Activated T-helper 2 cell treated with anti-CD3 and anti-CD28 coated beads, Interferon-gamma antibody, Interleukin-2, Interleukin-4, amounts not matched to agents 10 μg/mL and 5 μg/mL and 100 μg/mL, durations not matched to agents 14 hours and 24 hours and 36 hours (primary cell): ENCODE measurements at regions not wholly inside any gene's neighbourhood (a gene's known extent, or its start where the extent isn't known, plus 50 kb on each side); places are given as distances from the start of the nearest gene placed in this dataset.

Experiments used
- DNase-seq: peaks from one replicate; pipeline ENCODE4 v3.0.0; 2021; ENCODE audit warnings: low spot score
- H3K27ac Mint-ChIP-seq: one replicate; pipeline ENCODE4 v1.8.0; 2021; ENCODE audit warnings: mixed read lengths
- H3K27me3 Mint-ChIP-seq: one replicate; pipeline ENCODE4 v1.8.0; 2021; ENCODE audit warnings: low read depth, mixed read lengths
- H3K36me3 Mint-ChIP-seq: one replicate; pipeline ENCODE4 v1.8.0; 2021; ENCODE audit warnings: low read depth, mixed read lengths
- H3K4me1 Mint-ChIP-seq: one replicate; pipeline ENCODE4 v1.8.0; 2021; ENCODE audit warnings: low read depth, mixed read lengths
- H3K4me3 Mint-ChIP-seq: one replicate; pipeline ENCODE4 v1.8.0; 2021; ENCODE audit warnings: low read depth, mild to moderate bottlenecking, moderate library complexity, mixed read lengths
- H3K9me3 Mint-ChIP-seq: one replicate; pipeline ENCODE4 v1.8.0; 2021; ENCODE audit warnings: mixed read lengths
- intact Hi-C: fragments of 100-400 bp; cut with micrococcal nuclease; formaldehyde crosslinking; loops from one replicate; pipeline ENCODE4 v1.15.1; 2023

DNA sequence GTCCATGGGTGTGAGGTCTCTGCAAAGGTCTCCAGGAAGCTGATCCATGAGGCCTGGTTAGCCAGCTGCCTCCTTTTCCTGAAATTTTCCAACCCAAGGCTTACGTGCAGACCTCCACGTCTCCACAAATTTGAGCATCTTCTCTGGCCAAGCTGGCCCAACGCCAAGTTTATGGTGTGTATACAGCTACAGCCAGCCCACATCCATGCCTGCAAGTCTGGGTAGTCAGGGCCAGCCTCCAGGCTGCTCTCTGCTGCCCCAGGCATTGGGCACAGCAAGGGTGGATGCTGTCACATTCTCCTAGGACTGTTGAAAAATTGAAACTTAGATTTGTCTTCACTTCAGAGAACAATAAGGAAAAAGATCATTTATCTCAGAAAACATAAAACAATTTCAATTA is 525.5 kb upstream of the CHAC2 start:
- intact Hi-C loops: no loop called here
- Mint-ChIP-seq H3K4me3 (no peak overlapping the region), H3K4me1 (no peaks in the 10 kb centered on the region), H3K27me3 (no peaks in the 10 kb centered on the region), H3K27ac (no peak overlapping the region), H3K9me3 (no peaks in the 10 kb centered on the region), H3K36me3 (no peaks in the 10 kb centered on the region)
- DNase-seq: no peak

DNA sequence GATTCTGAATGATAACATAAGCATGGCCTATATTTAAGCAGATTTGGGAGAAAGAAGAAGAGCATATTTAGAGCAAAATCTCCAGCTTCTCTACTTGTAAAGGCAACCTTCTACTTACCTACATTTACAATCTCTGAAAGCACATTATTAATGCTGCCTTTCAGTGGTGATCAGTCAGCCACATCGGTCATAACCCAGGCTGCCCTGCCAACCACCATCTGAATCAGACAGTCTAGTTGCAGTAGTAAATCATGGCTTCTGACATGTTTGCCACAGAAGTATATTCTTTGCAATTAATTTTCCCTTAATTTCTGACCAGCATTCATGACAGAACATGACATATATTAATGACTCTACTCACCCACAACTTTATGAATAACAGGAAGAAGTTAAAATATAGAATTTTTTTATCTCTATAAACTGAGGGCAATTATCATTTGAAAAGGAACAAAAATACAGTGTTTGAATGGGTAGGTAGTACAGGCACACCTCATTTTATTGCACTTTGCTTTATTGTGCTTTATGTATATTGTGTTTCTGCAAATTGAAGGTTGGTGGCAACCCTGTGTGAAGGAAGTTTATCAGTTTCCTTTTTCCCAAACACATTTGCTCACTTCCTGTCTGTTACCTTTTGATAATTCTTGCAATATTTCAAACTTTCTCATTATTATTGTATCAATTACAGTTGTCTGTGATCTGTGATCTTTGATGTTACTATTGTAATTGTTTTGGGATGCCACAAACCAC is 531.6 kb upstream of the CHAC2 start:
- Mint-ChIP-seq H3K9me3 (no peaks in the 10 kb centered on the region), H3K36me3 (no peaks in the 10 kb centered on the region), H3K27ac (no peak overlapping the region), H3K27me3 (no peaks in the 10 kb centered on the region), H3K4me3 (no peak overlapping the region), H3K4me1 (no peaks in the 10 kb centered on the region)
- no peak for DNase-seq
- intact Hi-C loops: no loop called here

DNA sequence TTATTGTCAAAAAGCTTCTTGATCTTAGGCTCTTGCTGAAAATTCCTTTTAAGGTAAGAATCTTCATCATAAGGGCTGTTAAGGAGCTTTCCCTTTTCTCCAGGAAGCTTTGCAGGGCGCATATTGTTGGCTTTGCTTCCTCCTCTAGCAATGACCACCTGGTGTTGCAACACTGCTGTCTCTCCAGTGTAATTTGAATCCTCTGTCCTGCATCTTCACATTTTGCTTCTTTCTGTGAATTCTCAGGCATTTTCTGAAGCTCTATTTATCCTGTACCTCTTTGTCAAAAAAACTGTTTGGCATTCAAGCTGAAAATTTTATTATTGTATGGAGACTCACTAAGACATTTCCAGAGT is 533.1 kb upstream of the CHAC2 start:
- H3K9me3 Mint-ChIP-seq: no peaks in the 10 kb centered on the region
- intact Hi-C loops: no loop called here
- no peak overlapping the region for H3K4me3 Mint-ChIP-seq
- no peak for DNase-seq
- H3K27me3 Mint-ChIP-seq: no peaks in the 10 kb centered on the region
- H3K4me1 Mint-ChIP-seq: no peaks in the 10 kb centered on the region
- H3K27ac Mint-ChIP-seq: no peak overlapping the region
- H3K36me3 Mint-ChIP-seq: no peaks in the 10 kb centered on the region

DNA sequence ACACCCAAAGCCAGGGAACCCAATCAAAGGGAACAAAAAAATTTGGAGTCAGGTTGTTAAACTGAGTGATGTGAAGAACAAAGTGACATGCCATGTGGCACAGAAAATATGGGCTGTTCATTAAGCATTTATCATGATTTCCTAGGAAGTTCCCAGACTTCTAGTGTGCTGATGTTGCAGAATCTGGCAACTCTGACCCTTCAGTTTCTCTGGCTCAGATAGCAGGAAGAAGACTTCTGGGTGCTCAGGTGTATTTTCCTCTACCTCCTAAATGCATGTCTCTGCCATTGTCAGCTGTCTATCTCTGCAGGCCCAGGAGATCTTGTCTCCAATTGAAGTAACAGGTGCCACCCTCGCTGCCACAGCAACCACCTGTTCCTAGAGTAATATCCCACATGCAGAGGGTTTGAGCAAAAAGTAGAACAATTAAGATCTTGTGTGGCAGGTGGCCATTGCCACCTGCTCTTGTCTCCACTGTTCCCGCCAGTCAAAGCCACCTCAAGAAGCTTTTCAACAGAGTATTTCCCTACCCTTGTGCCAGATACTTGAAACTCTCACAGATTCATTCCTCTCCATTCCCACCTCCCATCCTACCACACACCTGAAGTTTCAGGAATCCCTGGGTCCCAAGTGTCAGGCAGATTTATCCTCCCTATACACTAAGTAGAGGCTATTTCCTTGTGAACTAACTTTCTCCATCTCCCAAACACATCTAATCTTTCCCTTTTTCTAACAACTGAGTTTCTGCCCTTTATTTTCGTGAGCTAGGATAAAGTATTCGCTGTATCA is 533.7 kb upstream of the CHAC2 start:
- H3K36me3 Mint-ChIP-seq: no peaks in the 10 kb centered on the region
- no peaks in the 10 kb centered on the region for H3K9me3 Mint-ChIP-seq
- no peak overlapping the region for H3K27ac Mint-ChIP-seq
- no peak overlapping the region for H3K4me3 Mint-ChIP-seq
- no peak for DNase-seq
- H3K27me3 Mint-ChIP-seq: no peaks in the 10 kb centered on the region
- no peaks in the 10 kb centered on the region for H3K4me1 Mint-ChIP-seq
- intact Hi-C loops: no loop called here

DNA sequence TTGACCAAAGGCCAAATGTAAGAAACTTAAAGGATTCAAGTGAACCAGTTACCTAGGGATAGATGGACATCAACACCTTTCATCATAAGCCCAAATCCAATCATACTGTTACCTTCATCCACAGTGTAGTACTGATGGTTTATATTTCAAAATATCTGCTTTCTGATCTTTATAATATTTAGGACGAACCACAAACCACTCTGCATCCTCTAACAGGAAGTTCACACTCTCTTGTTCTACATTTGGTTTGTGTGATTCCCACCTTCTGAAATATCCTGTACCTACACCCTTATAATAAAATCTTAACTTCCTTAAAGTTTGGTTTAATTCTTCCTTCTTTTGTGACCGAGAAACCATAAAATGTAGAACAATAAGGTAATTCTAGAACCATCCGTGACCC is 535.7 kb upstream of the CHAC2 start:
- Mint-ChIP-seq H3K27ac (no peak overlapping the region), H3K4me3 (no peak overlapping the region), H3K9me3 (no peaks in the 10 kb centered on the region), H3K36me3 (no peaks in the 10 kb centered on the region), H3K27me3 (no peaks in the 10 kb centered on the region), H3K4me1 (no peaks in the 10 kb centered on the region)
- no peak for DNase-seq
- intact Hi-C loops: no loop called here

DNA sequence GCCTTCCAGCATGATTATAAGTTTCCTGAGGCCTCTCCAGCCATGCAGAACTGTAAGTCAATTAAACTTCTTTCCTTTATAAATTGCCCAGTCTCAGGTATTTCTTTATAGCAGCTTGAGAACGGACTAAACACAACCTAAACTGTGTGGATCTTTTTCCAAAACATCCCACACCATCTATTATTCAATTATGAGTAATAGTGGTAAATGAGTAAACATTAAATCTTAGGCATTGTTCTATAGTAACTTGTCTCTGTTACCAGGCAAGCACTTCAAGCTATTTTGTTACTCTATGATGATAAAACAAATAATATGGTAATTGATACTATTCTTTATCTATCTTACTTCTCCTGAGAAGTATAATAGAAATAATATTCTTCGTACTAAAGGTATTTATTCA is 536.9 kb upstream of the CHAC2 start:
- H3K27ac Mint-ChIP-seq: no peak overlapping the region
- no peaks in the 10 kb centered on the region for H3K36me3 Mint-ChIP-seq
- intact Hi-C loops: no loop called here
- no peaks in the 10 kb centered on the region for H3K27me3 Mint-ChIP-seq
- H3K9me3 Mint-ChIP-seq: no peaks in the 10 kb centered on the region
- H3K4me3 Mint-ChIP-seq: no peak overlapping the region
- H3K4me1 Mint-ChIP-seq: no peaks in the 10 kb centered on the region
- DNase-seq: no peak

DNA sequence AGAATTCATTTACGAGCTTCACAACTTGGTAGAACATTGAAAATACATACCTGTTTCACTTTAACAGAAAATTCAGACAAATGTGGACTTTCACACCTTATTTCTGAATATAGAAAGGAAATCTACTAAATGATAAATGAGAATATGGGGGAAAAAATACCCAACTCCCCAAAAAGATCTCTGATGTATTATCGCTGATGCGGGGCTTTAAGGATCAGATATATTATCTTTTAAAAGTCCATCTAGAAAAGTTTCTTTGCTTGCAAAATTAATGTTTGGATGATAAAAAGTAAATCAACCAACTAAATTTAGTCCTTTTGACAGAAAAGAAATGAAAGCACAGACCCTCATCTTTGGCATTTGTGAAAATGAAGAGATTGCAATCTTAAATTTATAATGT is 540.1 kb upstream of the CHAC2 start:
- H3K36me3 Mint-ChIP-seq: no peaks in the 10 kb centered on the region
- H3K9me3 Mint-ChIP-seq: no peaks in the 10 kb centered on the region
- DNase-seq: no peak
- H3K4me1 Mint-ChIP-seq: no peaks in the 10 kb centered on the region
- intact Hi-C loops: no loop called here
- H3K4me3 Mint-ChIP-seq: no peak overlapping the region
- H3K27me3 Mint-ChIP-seq: no peaks in the 10 kb centered on the region
- H3K27ac Mint-ChIP-seq: no peak overlapping the region

DNA sequence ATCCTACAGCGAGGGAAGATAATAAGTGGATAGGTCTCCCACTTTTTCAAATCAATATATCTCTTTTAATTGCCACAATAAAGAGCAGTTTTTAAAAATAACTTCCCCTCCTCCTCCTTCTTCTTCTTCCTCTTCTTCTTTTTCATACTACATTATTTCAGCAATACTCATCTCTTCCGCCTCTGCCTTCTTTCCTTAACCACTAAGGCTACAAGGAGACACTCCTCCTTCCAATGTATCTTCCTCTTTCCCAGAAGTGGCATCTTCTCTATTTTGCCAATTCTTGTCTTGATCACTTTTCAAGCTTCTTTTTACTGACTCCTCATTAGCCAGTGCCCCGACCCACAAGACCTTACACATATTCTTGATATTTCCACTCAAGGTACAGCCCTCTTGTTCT is 546.6 kb upstream of the CHAC2 start:
- intact Hi-C loops: no loop called here
- Mint-ChIP-seq H3K36me3 (no peaks in the 10 kb centered on the region), H3K27ac (no peak overlapping the region), H3K4me3 (no peak overlapping the region), H3K9me3 (peaks cover 3% of the 10 kb centered on the region), H3K4me1 (no peaks in the 10 kb centered on the region), H3K27me3 (no peaks in the 10 kb centered on the region)
- DNase-seq: no peak

DNA sequence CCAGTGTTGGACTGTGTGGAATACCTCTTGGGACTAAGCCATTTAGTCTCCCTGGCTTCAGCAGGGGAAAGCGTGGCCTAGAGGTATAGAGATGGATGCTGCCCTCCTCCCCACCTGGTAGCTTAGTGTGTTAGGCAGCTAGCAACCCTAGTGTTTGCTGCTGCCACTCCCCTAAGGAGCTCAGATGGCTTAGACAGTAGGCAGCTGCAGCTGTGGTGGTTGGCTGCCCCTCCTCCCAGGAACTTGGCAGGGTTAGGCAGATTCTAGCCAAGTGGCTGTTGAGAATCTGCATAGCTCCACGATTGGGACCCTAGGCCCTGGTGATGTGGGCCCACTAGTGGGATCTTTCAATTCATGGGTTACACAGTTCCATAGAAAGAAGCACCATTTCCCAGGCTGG is 550.4 kb upstream of the CHAC2 start:
- no peak overlapping the region for H3K27ac Mint-ChIP-seq
- H3K36me3 Mint-ChIP-seq: no peaks in the 10 kb centered on the region
- no peak overlapping the region for H3K4me3 Mint-ChIP-seq
- H3K27me3 Mint-ChIP-seq: no peaks in the 10 kb centered on the region
- H3K4me1 Mint-ChIP-seq: no peaks in the 10 kb centered on the region
- DNase-seq: no peak
- intact Hi-C loops: no loop called here
- peaks cover 15% of the 10 kb centered on the region for H3K9me3 Mint-ChIP-seq

DNA sequence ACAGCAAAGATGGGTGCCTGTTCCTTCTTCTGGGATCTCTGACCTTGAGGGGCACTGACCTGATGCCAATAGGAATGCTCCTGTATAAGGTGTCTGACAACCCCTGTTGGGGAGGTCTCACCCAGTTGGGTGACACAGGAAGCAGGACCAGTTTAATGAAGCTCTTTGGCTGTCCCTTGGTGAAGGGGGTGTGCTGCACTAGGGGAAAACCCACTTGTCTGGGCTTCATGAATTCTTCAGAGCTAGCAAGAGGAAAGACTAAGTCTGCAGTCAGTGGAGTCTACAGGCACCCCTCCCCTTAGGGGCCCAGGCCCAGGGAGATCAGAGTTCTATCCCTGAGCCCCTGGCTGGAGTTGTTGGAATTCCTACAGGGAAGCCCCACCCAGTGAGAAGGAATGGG is 550.8 kb upstream of the CHAC2 start:
- H3K27ac Mint-ChIP-seq: no peak overlapping the region
- no peak overlapping the region for H3K4me3 Mint-ChIP-seq
- no peaks in the 10 kb centered on the region for H3K36me3 Mint-ChIP-seq
- H3K9me3 Mint-ChIP-seq: peaks cover 15% of the 10 kb centered on the region
- H3K27me3 Mint-ChIP-seq: no peaks in the 10 kb centered on the region
- no peak for DNase-seq
- intact Hi-C loops: no loop called here
- no peaks in the 10 kb centered on the region for H3K4me1 Mint-ChIP-seq

DNA sequence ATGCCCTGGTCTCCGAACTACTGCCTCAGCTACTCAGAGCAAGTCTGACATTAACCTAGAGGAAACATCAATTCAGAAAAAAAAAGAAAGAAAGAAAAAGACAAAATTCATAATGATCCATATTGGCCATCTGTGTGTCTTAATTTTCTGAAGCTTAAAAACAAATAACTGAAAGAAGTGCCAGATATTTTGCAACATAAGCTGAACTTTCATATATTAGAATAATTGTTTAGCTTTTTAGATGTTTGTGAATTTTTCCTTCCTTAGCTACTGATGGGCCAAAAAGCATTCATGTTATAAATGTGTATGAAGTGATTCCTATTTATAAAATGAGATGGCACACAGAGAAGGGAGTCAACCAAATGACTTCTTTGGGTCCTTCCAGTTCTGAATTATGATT is 555.0 kb upstream of the CHAC2 start:
- Mint-ChIP-seq H3K9me3 (peaks cover 15% of the 10 kb centered on the region), H3K36me3 (no peaks in the 10 kb centered on the region), H3K4me1 (no peaks in the 10 kb centered on the region), H3K4me3 (no peak overlapping the region), H3K27ac (no peak overlapping the region), H3K27me3 (no peaks in the 10 kb centered on the region)
- intact Hi-C loops: no loop called here
- DNase-seq: no peak

DNA sequence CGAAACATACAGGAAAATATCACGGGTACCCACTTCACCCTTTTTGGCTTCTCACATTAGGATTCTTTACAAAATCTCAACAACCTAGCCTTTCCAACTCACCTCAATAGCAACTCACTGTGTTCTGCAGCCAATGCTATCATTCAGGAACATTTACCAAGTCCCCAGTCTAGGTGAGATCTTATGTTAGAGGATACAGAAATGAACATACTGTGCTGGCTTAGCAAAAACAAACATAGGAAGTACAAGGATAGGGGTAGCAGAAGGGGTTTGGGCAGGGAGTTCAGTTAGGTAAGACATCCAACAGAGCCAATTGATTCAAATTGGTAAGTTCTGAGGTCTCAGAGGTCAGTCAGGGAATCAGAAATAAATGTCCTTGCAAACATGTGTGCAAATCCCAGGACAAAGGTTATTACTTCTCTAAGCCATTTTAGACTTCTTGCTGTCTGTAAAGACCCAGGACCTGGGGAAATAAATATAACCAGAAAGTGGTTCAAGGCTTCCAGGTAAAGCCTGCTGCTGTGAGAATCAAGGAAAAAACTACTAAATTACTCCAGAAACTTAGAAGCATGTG is 556.3 kb upstream of the CHAC2 start:
- H3K27me3 Mint-ChIP-seq: no peaks in the 10 kb centered on the region

DNA sequence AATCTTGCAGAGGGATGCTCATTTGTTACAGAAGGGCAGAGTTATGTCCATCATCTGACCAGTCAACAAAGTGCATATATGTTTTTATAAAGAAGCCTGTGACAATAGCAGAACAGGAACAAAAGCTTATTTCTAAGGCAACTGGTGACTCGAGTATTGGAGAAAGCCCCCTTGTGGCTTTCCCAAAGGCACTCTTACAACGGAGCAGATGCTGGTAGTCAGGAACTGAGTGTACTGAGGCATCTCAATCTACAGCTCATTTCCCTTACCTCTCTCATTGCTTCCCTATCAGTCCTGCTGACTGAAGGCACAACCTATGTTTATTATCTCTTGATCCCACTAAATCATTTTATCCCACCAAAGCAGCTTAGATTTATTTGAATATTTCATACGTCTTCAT is 557.1 kb upstream of the CHAC2 start:
- H3K4me1 Mint-ChIP-seq: no peaks in the 10 kb centered on the region
- H3K4me3 Mint-ChIP-seq: no peak overlapping the region
- peaks cover 9% of the 10 kb centered on the region for H3K9me3 Mint-ChIP-seq
- DNase-seq: no peak
- no peaks in the 10 kb centered on the region for H3K36me3 Mint-ChIP-seq
- intact Hi-C loops: no loop called here
- H3K27ac Mint-ChIP-seq: no peak overlapping the region
- H3K27me3 Mint-ChIP-seq: no peaks in the 10 kb centered on the region

More for the DNA sequence above, 556.3 kb upstream of the CHAC2 start:
- Mint-ChIP-seq H3K4me1 (no peaks in the 10 kb centered on the region), H3K36me3 (no peaks in the 10 kb centered on the region), H3K4me3 (no peak overlapping the region), H3K27ac (no peak overlapping the region), H3K9me3 (peaks cover 15% of the 10 kb centered on the region)
- intact Hi-C loops: no loop called here
- no peak for DNase-seq
